ENCODE measurements at regions not wholly inside any gene's neighbourhood (a gene's known extent, or its start where the extent isn't known, plus 50 kb on each side); places are given as distances from the start of the nearest gene placed in this dataset.
"Not testable (repeated sequence)": the region's sequence is repeated elsewhere in the genome, so short reads cannot be mapped to it uniquely, and the experiment has no call there.

DNA sequence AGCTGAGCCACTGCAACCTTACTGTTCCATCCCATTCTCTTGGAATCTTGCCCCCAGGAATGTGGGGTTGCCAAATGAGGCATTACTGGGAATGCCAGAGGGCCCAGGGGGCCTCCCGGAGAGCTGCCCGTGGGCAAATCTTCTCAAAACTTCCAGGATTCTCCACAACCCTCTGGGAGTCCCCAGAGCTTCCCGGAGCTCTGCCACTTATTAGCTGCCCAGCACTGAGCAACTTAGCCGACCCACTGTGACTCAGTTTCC is 306.0 kb downstream of the FOXL1 start:
- H3K9me3 Mint-ChIP-seq: peaks cover 4% of the 10 kb centered on the region
- no peak for ATAC-seq

GRCh38 chr16:86885139-86885538 is 306.8 kb downstream of the FOXL1 start:
- Mint-ChIP-seq H3K27me3 (peaks cover 13% of the 10 kb centered on the region), H3K9me3 (peaks cover 4% of the 10 kb centered on the region), H3K4me3 (no peak overlapping the region), H3K4me1 (no peaks in the 10 kb centered on the region), H3K36me3 (ENCODE audit: low read depth) (no peaks in the 10 kb centered on the region), H3K27ac (no peak overlapping the region)
- DNase-seq (no peak), ATAC-seq (no peak)

More for the DNA sequence above, 306.0 kb downstream of the FOXL1 start:
- DNase-seq: no peak
- Mint-ChIP-seq H3K36me3 (ENCODE audit: low read depth) (no peaks in the 10 kb centered on the region), H3K4me3 (no peak overlapping the region), H3K4me1 (no peaks in the 10 kb centered on the region), H3K27ac (no peak overlapping the region), H3K27me3 (peaks cover 21% of the 10 kb centered on the region)

DNA sequence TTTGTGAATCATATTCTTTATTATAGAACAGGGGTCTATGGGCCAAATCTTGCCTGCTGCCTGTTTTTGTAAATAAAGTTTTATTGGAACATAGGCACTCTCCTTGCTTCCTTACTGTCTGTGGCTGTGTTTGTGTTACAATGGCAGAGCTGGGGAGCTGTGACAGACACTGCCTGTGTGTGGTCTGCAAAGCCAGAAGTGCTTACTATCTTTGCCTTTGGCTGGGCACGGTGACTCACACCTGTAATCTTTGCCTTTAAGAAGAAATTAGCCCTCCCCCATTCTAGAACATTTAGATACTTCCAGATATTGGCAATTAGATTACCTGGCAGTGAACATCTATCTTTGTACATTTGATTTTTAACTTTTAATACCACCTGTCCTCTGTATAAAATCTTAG is 308.3 kb downstream of the FOXL1 start:
- no peak overlapping the region for H3K4me3 Mint-ChIP-seq
- DNase-seq (no peak), ATAC-seq (no peak)
- H3K27me3 Mint-ChIP-seq: peaks cover 5% of the 10 kb centered on the region
- peaks cover 4% of the 10 kb centered on the region for H3K9me3 Mint-ChIP-seq
- H3K27ac Mint-ChIP-seq: no peak overlapping the region
- H3K4me1 Mint-ChIP-seq: no peaks in the 10 kb centered on the region
- H3K36me3 Mint-ChIP-seq (ENCODE audit: low read depth): no peaks in the 10 kb centered on the region

- no peak overlapping the region for H3K27ac Mint-ChIP-seq
- no peak overlapping the region for H3K4me3 Mint-ChIP-seq
- H3K4me1 Mint-ChIP-seq: no peaks in the 10 kb centered on the region
- DNase-seq (no peak), ATAC-seq (no peak)
- H3K27me3 Mint-ChIP-seq: peaks cover 5% of the 10 kb centered on the region
- H3K9me3 Mint-ChIP-seq: peaks cover 4% of the 10 kb centered on the region
- no peaks in the 10 kb centered on the region for H3K36me3 Mint-ChIP-seq (ENCODE audit: low read depth)
These were observed 309.1 kb downstream of the FOXL1 start for GRCh38 chr16:86887416-86887815.

- peaks cover 4% of the 10 kb centered on the region for H3K9me3 Mint-ChIP-seq
- ATAC-seq (no peak), DNase-seq (no peak)
- no peaks in the 10 kb centered on the region for H3K4me1 Mint-ChIP-seq
- H3K36me3 Mint-ChIP-seq (ENCODE audit: low read depth): no peaks in the 10 kb centered on the region
- no peak overlapping the region for H3K4me3 Mint-ChIP-seq
- no peak overlapping the region for H3K27ac Mint-ChIP-seq
- H3K27me3 Mint-ChIP-seq: peaks cover 5% of the 10 kb centered on the region
These were observed 310.1 kb downstream of the FOXL1 start for GRCh38 chr16:86888231-86889053.

DNA sequence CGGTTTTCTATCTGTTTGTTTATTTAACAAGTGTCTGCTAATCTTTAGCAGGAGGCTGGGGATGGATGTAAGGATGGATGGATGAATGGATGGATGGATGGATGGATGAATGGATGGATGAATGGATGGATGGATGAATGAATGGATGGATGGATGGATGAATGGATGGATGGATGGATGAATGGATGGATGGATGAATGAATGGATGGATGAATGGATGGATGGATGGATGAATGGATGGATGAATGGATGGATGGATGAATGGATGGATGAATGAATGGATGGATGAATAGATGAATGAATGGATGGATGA is 310.7 kb downstream of the FOXL1 start:
- not testable (repeated sequence) for H3K27me3 Mint-ChIP-seq; H3K27ac Mint-ChIP-seq; H3K36me3 Mint-ChIP-seq (ENCODE audit: low read depth); ATAC-seq; H3K9me3 Mint-ChIP-seq; H3K4me3 Mint-ChIP-seq; H3K4me1 Mint-ChIP-seq; DNase-seq

- H3K27ac Mint-ChIP-seq: no peak overlapping the region
- DNase-seq (no peak), ATAC-seq (no peak)
- peaks cover 4% of the 10 kb centered on the region for H3K9me3 Mint-ChIP-seq
- H3K4me1 Mint-ChIP-seq: no peaks in the 10 kb centered on the region
- no peak overlapping the region for H3K4me3 Mint-ChIP-seq
- no peaks in the 10 kb centered on the region for H3K36me3 Mint-ChIP-seq (ENCODE audit: low read depth)
- peaks cover 7% of the 10 kb centered on the region for H3K27me3 Mint-ChIP-seq
These were observed 311.6 kb downstream of the FOXL1 start for GRCh38 chr16:86889974-86890373.

GRCh38 chr16:86891121-86891520 is 312.8 kb downstream of the FOXL1 start:
- DNase-seq: no peak
- Mint-ChIP-seq H3K27me3 (peaks cover 7% of the 10 kb centered on the region), H3K36me3 (ENCODE audit: low read depth) (no peaks in the 10 kb centered on the region)

DNA sequence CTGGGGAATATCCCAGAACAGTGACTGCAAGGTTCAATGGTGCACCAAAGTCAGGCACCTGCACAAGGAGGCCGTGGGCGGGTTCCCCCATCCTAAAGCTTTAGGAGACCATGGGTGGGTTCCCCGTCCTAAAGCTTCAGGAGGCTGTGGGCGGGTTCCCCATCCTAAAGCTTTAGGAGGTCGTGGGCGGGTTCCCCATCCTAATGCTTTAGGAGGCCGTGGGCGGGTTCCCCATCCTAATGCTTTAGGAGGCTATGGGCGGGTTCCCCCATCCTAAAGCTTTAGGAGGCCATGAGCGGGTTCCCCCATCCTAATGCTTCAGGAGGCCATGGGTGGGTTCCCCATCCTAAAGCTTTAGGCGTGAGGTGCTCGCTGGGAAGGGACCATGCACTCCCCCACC is 313.3 kb downstream of the FOXL1 start:
- Mint-ChIP-seq H3K27ac (no peak overlapping the region), H3K4me1 (no peaks in the 10 kb centered on the region)

More at GRCh38 chr16:86891121-86891520, 312.8 kb downstream of the FOXL1 start:
- Mint-ChIP-seq H3K4me1 (no peaks in the 10 kb centered on the region), H3K9me3 (peaks cover 4% of the 10 kb centered on the region), H3K27ac (no peak overlapping the region), H3K4me3 (no peak overlapping the region)
- ATAC-seq: no peak

DNA sequence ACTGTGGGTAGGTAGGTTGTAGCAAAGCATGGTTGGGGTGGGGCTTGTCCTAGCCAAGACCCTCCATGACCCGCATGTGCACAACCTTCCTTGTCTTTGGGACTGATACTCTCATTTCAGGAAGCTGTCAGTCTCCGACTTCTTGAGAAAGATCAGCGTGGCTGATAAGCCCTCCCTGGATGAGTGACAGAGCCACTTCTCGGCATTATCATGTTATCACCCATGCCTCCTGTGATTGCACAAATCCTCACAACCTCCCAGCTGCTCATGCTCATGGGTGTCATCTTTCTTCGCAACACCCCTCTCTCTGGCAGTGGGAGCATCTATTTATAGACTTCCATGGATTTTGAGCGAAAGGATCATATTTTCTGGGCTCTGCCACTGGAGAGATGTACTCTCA is 314.2 kb downstream of the FOXL1 start:
- Mint-ChIP-seq H3K36me3 (ENCODE audit: low read depth) (no peaks in the 10 kb centered on the region), H3K27ac (no peak overlapping the region), H3K9me3 (peaks cover 4% of the 10 kb centered on the region), H3K27me3 (peaks cover 7% of the 10 kb centered on the region), H3K4me3 (no peak overlapping the region), H3K4me1 (no peaks in the 10 kb centered on the region)
- ATAC-seq (no peak), DNase-seq (no peak)

More for the DNA sequence above, 313.3 kb downstream of the FOXL1 start:
- peaks cover 7% of the 10 kb centered on the region for H3K27me3 Mint-ChIP-seq
- peaks cover 4% of the 10 kb centered on the region for H3K9me3 Mint-ChIP-seq
- no peaks in the 10 kb centered on the region for H3K36me3 Mint-ChIP-seq (ENCODE audit: low read depth)
- DNase-seq (no peak), ATAC-seq (no peak)
- no peak overlapping the region for H3K4me3 Mint-ChIP-seq

DNA sequence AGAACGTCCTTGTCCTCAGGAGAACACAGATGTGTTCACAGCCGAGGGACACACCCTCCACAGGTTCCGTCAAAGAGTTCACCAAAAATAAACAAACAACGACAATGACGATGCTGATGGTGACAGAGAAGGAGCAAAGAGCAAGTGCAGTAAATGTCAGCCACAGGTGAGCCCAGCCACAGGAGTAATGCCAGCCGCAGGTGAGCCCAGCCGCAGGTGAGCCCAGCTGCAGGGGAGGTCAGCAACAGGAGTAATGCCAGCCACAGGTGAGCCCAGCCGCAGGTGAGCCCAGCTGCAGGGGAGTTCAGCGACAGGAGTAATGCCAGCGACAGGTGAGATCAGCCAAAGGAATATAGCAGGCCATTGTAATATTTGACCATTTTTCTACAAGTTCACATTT is 315.2 kb downstream of the FOXL1 start:
- Mint-ChIP-seq H3K36me3 (ENCODE audit: low read depth) (no peaks in the 10 kb centered on the region), H3K9me3 (peaks cover 4% of the 10 kb centered on the region), H3K4me1 (no peaks in the 10 kb centered on the region), H3K4me3 (no peak overlapping the region), H3K27ac (no peak overlapping the region), H3K27me3 (peaks cover 6% of the 10 kb centered on the region)
- no peak for ATAC-seq
- DNase-seq: no peak

DNA sequence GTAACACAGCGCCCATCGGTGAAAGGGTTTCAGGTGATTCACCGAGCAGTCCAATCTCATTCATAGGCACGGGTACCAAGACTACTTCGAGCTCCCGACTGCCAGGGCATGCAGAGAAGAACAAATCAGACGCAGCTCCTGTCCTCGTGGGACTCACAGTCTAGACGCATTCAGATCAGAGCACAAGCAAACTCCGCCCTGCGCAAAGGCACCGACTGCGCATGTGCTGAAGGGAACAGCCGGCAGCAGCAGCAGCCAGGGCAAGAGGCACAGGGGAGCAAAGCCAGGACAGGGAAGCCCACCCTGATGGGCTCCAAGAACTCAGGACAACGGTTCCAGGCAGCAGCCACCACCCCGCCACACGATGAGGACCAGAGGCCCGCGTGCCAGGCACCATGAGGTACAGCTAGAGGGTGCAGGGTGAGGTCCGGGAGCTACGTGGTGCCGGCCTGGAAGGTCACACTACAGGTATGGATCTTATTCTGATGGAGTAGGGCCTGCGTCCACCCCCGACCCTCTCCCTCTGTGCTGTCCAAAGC is 315.7 kb downstream of the FOXL1 start:
- Mint-ChIP-seq H3K36me3 (ENCODE audit: low read depth) (no peaks in the 10 kb centered on the region), H3K27ac (no peak overlapping the region), H3K4me3 (no peak overlapping the region), H3K4me1 (no peaks in the 10 kb centered on the region), H3K27me3 (peaks cover 6% of the 10 kb centered on the region), H3K9me3 (peaks cover under 1% of the 10 kb centered on the region)
- DNase-seq (no peak), ATAC-seq (no peak)

DNA sequence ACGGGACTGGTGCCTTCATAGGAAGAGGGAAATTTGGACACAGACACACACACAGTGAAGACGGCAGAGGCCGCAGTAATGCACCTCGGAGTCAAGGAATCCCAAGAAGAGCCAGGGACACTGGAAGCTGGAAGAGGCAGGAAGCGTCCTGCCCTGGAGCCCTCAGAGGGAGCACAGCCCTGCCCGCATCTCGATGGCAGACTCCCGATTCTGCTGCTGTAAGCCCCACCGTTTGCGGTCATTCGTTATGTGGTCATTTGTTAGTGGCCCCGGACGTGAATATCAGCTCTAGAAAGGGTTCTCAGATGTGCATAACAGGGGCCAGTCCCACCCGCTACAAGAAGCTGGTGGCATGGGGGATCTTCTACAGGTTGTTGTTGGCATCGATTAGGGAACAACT is 316.6 kb downstream of the FOXL1 start:
- no peak overlapping the region for H3K27ac Mint-ChIP-seq

GRCh38 chr16:86895606-86896005 is 317.3 kb downstream of the FOXL1 start:
- Mint-ChIP-seq H3K4me1 (no peaks in the 10 kb centered on the region), H3K36me3 (ENCODE audit: low read depth) (no peaks in the 10 kb centered on the region), H3K27me3 (peaks cover 6% of the 10 kb centered on the region), H3K4me3 (no peak overlapping the region), H3K9me3 (no peaks in the 10 kb centered on the region), H3K27ac (no peak overlapping the region)
- DNase-seq: no peak
- no peak for ATAC-seq

More for the DNA sequence above, 316.6 kb downstream of the FOXL1 start:
- Mint-ChIP-seq H3K4me1 (no peaks in the 10 kb centered on the region), H3K27me3 (peaks cover 6% of the 10 kb centered on the region), H3K36me3 (ENCODE audit: low read depth) (no peaks in the 10 kb centered on the region), H3K9me3 (no peaks in the 10 kb centered on the region), H3K4me3 (no peak overlapping the region)
- DNase-seq (no peak), ATAC-seq (no peak)

- no peaks in the 10 kb centered on the region for H3K9me3 Mint-ChIP-seq
- ATAC-seq: no peak
- no peak for DNase-seq
These were observed 318.6 kb downstream of the FOXL1 start for GRCh38 chr16:86896976-86897375.

DNA sequence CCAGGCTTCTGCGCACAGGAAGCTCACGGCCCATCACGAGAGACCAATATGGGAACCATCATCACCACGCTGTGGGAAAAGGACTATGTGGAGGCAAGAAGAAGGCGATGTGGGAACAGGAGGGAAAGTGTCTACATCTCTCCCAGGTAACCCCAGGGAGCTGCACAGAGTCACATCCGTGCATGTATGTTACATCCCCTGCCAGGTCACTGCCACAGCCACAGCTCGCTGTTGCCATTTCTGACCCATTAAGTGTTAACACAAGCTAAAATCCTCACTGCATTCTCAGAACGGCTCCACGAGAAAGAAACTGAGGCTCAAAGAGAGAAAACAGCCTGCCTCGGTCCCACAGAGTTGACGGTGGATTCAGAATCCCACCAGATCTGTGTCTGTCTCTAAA is 319.1 kb downstream of the FOXL1 start:
- Mint-ChIP-seq H3K27me3 (peaks cover 6% of the 10 kb centered on the region), H3K27ac (no peak overlapping the region), H3K4me1 (peaks cover 3% of the 10 kb centered on the region), H3K9me3 (no peaks in the 10 kb centered on the region), H3K36me3 (ENCODE audit: low read depth) (no peaks in the 10 kb centered on the region), H3K4me3 (no peak overlapping the region)
- ATAC-seq: no peak
- DNase-seq: no peak

More at GRCh38 chr16:86896976-86897375, 318.6 kb downstream of the FOXL1 start:
- peaks cover 3% of the 10 kb centered on the region for H3K4me1 Mint-ChIP-seq
- H3K4me3 Mint-ChIP-seq: no peak overlapping the region
- H3K27ac Mint-ChIP-seq: no peak overlapping the region
- H3K27me3 Mint-ChIP-seq: peaks cover 6% of the 10 kb centered on the region
- H3K36me3 Mint-ChIP-seq (ENCODE audit: low read depth): no peaks in the 10 kb centered on the region

Measured in activated naive CD8-positive, alpha-beta T cell treated with anti-CD3 and anti-CD28 coated beads, Interleukin-2, amount 50 U/mL, for 24 hours (primary cell).